DMS114 treated with DMSO at 0.1 percent for 48 hours (cell line): ENCODE measurements at regions not wholly inside any gene's neighbourhood (a gene's known extent, or its start where the extent isn't known, plus 50 kb on each side); places are given as distances from the start of the nearest gene placed in this dataset.
A peak's percentile ranks its signal among the peaks of the same experiment; 100 is the strongest.

Source experiments
- DNase-seq: peaks from one replicate; lab custom pipeline; 2025; ENCODE audit not compliant: unreplicated experiment; lab: John Stamatoyannopoulos, UW

DNA sequence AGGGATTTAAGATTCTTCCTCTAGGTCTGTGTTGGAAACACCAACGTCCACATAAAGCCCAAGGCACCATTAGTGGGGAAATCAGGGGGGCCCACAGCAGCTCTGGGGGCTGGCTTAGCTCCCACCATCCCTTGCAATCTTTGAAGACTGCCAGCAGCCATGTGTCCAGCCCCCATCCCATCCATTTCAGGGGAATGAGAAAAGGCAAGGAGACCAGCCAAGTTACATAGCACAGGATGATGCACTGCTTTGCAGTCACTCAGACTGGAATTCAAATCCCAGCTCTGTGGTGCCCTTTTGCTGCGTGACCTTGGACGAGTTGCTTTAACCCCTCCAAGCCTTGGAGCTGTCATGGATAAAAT, 108.9 kb upstream of the ZMIZ1 start:
- DNase-seq: no peak

DNA sequence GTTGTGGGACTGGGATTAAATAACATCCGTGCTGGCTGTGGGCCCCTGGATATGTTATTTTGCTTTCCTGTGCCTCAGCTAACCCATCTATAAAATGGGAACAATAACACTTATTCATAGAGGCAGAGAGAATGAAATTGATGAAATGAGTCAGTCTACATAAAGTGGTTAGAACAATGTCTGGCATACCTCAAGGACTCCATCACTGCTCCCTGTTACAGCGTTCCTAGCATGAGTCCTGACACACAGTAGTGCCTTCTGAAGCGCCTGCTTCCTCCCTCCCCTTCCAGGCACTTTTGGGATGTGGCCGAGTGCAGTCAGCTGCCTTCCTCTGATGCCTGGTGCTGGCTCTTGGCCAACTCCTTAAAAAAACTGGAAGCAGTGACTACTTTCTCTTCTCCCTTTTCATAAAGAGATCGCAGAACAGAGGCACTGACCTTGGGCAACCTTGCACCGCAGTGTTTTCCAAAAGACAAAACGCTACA, 108.4 kb upstream of the ZMIZ1 start:
- no peak for DNase-seq

DNA sequence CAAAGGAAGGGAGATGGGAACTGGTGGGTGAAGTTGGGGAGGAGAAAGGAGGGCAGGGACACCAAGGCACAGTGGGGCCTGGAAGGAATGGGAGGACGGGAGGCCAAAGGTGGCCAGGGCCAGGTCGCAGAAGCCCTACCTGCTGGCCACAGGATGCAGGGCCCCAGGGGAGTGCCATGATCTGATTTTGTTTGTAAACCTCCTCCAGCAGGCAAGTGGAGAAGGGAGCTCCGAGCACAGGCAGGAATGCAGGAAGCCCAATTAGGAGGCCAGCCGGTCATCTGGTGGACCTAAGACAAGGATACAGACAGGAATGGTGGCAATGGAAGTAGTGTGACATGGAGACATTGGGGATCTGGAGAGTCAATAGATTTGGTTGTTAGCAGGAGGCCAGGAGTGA, 107.0 kb upstream of the ZMIZ1 start:
- no peak for DNase-seq

DNA sequence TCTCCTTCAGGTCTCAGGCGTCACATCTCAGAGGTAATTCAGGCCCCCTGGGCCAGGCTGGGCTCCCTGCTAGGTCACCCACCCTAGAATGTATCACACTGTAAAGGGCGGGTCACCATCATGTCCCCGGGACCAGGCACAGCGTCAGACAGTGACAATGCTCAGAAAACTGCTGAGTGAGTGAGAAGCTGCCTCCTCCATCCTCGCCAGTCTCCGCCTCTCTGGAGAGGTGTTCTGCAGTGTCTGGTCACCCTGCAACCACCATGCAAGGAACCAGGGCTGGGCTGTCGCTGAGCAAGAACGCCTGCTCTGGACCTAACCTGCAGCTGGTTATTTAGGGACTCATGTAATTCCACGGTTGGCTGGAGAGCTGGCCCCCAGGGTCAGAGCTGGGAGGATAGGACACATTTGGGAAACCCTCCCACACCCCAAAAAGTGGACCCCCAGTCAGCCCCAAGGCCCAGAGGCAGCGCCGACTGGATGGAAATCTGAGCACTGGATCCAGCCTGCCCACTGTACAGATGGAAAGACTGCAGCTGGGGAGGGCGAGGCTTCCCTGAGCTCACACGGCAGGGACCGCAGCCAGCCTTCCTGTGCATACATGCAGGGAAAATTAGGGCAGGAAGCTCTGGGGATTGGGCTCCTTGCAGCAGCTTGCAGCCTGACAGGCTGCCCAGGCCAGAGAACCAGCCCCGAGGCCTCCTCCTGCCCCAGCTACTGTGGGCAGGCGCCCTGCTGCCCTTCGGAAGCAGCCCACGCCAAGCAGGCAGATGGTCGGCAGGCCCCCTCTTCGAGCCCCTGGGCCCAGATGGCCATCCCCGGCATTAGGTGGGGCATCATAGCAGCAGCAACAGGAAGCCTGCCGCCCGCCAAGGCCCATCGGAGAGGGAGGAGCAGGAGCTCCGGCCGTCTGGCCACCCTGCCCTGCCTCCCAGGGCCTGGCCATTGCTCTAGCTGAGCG, 105.4 kb upstream of the ZMIZ1 start:
- DNase-seq: no peak

DNA sequence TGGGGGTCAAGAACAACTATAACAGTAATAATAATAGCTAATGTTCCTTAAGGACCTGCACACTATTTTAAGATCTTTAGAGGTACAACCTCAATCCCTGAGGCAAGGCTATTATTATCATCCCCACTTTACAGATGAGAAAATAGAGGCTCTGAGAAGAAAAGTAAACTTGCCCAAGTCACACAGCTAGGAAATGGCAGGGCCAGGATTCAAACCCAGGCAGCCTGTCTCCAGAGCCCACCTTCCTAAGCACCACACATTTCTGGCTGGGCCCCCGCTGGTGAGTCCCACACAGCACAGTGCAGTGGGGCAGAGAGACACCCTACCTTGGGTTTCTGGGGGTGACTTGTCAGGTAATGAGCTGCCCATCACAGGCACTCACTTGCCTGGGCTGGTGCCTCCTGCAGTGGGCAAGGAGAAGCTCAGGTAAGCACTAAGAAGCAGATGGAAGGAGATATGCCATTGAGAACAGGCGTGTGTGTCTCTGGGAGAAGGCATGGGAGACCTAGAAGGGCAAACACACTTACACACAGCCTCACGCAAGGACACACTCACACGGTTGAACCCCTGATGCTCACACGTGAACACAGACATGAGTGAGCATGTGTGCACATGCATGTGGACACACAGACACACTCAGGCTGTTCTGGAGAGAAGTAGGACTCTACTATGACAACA, 104.4 kb upstream of the ZMIZ1 start:
- DNase-seq: no peak

DNA sequence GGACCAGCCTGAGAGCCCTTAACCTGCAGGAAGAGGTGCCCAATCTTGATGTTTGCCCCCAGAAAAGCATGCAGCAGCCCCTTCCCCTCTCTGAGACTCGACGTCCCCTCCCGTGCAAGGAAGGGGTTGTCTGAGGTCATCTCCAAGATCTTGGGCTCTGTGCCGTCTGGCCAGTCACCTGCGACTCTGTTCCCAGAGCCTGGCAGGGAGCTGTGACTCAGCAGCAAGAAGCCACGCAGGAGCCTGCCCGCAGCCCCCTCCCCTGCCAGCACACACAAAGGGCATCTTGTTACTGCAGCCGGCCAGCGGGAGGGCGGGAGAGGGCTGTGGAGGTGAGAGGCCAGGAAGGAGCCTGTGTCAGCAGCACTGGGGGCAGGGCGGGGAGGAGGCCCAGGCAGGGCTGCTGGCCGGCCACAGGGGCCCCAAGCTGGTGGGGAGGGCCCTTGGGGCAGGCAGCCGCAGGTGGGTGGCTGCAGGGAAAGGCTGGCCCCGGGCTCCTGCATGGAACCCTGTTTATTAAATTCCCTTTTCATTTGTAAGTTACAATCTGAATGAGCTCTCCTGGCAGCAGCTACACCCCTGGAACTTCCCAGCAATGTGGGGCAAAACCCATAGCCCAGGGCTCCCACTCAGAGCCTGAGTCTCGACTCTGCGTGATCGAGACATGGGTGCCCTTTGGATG, 103.7 kb upstream of the ZMIZ1 start:
- DNase-seq: no peak

DNA sequence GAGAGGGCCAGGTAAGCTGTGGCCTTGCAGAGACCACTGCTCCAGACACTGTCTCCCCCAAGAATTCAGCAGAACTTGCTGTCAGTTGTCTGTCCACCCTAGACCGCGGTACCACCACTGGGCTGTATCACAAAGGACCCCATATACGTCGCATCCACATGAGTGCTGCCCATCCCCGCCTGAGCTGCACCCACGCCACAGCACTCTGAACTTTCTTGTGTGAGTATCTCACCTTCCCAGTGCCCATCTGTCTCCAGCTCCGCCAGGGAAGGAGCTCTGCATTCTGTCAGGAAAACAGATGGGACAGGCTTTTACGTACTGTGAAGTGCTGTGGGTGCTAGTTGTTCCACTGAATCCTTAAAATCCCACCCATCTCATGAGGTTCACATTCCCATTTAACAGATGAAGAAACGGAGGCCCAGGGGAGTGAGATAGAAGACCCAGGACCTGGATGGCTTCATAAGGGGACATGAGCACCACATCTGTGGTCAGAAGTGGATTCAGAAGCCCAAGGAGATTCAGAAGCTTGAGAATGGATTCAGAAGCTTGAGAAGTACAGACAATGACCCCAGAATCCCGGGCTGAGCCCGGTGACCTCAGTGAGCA, 102.5 kb upstream of the ZMIZ1 start:
- DNase-seq: no peak

DNA sequence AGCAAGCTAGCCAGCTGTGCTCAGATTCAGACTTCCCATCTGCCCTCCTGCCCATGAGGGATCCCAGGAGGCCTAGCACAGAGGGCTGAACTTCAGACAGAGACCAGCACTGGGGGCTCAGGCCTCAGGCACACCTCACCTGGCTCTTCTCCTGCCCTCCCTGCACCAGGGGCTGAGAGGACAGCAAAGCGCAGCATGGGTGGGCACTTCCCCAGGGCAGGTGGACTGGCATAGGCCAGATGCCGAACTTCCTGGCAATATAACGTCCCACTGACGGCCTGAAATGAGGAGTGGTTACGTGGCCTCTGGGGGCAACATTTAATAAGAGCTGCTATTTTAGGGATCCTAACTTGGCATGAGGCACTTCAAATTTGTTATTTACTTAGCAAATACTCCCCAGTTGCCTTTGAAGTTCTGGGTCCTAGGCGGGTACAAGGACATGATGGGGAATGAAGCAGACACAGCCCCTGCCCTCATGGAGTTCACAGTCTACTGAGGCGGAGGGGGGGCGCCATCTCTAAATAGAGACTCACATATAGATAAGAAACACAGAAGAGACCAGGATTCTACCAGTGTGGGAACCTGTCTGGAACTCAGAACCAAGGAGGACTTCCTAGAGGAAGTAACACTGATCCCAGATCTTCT, 101.8 kb upstream of the ZMIZ1 start:
- DNase-seq: no peak

DNA sequence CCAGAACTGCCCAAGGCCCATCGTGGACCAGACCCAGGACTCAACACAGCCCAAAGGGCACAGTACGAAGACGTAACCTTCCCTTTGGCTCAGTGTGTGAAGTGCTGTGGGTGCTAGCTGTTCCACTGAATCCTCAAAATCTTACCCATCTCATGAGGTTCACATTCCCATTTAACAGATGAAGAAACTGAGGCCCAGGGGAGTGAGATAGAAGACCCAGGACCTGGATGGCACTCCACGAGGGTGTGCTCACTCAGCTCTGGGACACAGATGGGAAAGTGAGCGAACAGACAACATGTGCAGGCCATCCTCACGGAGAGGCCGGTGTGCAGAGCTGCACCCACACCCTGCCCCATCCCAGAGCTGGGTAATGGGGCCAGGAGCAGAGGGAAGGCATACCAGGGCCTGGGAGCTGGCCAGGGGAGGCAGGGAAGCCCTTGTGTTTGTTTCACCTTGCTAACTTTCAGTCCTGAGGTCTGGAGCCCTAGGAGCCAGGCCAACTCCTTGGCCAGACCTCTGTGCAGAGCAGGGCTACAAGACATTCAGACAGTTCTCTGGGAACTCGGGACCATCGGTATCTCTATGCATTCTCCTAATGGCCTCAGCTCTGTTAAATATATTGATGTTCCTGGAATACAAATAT, 100.3 kb upstream of the ZMIZ1 start:
- no peak for DNase-seq

DNA sequence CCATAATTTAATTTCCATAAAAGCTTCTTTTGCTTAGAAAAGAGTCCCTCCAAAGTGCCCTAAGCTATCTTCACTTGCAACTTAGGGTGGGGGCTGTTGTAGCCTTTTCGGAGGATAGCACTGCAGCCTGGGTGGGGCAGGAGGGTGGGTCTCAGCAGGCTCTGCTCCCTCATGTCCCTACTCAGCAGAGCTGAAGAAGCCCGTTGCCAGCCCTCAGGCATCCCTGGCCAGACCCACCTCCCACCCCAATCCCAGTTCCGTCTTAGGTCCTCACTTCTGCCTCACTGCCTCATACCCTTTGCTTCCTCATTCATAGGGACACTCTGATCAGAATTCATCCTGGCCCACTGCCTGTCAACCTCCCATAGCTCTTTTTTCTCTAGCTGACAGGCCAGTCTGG, 99.8 kb upstream of the ZMIZ1 start:
- DNase-seq: no peak

DNA sequence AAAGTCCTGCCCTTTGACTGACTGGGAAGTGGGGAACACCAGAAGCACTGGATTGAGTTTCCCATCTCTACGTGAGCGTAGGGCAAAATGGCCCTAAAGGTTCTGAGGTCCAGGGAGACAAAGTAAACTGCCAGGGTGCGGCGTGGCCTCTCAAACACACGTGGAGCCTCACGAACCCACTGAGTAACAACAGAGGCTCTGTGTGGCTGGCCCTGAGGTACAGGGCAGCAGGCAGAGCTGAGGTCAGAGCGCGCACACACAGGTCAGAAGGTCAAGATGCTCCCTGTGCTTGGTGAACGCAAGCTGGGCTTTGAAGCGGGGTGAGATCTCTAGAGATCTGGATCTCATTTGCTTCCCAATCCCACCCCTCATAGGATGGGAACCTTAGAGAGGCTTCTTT, 99.0 kb upstream of the ZMIZ1 start:
- no peak for DNase-seq

DNA sequence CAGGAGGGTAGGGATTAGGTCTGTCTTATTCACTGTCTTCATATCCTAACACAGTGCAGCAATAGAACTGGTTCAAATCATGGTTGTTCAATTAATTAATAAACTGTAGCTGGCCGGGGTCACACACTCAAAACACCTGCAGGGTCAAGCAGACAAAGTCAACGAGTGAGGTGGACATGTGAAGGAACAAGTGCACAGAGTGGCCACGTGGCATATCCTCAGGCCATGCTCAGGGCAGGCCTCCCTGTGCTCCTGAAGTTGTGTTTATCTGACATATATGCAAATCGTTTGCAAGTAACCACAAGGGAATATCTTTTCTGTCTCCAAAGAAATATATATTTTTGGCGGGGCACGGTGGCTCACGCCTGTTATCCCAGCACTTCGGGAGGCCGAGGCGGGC, 98.5 kb upstream of the ZMIZ1 start:
- DNase-seq: no peak

DNA sequence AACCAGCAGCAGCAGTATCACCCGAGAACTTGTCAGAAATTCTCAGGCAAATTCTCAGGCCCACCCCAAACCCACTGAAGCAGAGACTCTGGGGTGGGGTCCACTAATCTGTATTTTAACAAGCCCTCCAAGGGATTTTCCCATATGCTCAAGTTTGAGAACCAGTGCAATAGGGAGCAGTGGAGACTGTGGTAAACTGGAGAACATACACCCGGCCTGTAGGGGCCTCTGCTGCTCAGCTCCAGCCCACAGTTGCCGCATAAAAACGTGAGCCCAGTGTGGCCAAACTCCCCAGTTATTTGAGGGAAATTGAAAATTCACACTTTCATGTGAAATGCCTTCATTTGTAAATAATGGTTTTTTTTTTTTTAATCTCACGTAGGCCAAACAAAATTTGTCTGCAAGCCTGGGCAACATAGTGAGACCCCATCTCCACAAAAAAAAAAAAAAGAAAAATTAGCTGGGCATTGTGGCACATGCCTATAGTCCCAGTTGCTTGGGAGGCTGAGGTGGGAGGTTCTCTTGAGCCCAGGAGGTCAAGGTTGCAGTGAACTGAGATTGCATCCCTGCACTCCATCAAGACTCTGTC, 97.6 kb upstream of the ZMIZ1 start:
- DNase-seq: no peak

DNA sequence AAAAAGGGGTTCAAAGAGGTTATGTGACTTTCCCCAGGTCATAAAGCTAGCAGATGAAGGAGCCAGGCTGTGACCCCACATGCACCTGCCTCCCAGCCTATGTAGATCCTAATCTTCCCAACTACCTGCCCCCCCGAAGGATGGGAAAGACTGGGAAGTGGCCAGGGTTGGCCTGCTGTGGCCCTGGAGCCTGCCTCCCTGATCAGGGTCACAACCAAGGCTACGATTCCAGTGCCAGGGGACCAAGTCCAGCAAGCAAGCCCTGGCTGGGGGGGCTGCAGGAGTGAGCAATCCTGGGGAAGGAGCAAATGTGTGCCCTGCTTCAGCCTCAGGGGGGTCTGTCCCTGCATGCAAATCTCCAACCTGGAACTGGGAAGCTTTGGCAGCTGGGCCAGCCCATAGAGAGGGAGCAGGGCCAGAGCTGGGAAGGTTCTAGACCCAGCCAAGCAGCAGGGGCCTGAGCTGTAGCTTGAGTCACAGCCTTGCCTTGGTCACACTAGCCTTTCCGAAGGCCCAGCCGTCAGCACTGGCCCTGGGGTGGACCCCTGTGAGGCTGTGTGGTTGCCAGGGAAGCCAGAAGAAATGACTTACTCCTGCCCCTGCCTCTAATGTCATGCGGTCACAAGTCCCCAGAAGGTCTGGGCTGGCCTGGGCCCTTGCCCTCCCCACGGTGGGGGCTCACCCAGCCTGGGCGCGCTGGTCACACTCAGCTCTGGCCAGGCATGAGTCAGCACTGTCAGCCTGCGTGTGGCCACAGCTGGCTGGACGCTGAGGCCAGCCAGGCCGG, 96.4 kb upstream of the ZMIZ1 start:
- no peak for DNase-seq

DNA sequence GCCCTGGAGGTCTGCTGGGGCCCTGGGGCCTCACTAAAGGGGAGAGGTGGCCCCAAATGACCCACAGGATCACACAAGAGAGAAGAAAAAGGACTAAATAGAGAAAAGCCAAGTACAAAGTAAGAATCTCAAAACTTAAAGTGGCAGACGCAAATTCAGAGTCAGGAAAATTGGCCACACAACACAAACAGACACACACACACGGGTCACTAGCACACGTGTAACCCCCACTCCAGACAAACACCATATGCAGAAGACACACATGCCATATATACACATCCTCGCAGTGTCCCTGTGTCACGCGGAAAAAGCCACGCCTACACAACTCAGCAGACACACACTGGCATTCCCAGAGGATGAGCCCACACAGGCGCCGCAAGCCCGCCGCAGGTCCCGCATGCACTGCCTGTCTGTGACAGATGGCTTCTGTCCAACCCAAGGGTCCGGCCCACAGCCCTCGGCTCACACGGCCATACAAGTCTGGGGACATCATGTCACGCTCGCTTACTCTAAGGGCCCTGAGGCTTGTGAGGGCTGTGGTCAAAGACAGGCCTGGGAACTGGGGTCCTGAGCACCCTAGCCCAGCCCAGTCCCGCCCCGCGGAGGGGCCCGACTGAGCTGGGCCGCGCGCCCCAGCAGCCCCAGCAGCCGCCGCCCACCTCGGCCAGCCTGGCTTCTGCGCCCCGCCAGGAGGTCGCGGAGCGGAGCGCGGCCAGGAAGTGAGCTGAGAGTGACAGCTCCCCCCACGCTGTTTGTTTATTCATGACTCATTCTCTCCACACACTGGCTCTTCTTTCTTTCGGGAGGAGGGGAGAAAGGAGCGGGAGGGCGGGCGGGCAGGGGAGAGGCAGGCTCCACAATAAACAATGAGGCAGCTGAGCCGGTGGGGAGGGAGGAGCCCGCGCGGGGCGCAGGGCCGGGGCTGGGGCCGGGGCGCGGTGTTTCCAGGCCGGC, 95.5 kb upstream of the ZMIZ1 start:
- DNase-seq: peak; percentile 39

DNA sequence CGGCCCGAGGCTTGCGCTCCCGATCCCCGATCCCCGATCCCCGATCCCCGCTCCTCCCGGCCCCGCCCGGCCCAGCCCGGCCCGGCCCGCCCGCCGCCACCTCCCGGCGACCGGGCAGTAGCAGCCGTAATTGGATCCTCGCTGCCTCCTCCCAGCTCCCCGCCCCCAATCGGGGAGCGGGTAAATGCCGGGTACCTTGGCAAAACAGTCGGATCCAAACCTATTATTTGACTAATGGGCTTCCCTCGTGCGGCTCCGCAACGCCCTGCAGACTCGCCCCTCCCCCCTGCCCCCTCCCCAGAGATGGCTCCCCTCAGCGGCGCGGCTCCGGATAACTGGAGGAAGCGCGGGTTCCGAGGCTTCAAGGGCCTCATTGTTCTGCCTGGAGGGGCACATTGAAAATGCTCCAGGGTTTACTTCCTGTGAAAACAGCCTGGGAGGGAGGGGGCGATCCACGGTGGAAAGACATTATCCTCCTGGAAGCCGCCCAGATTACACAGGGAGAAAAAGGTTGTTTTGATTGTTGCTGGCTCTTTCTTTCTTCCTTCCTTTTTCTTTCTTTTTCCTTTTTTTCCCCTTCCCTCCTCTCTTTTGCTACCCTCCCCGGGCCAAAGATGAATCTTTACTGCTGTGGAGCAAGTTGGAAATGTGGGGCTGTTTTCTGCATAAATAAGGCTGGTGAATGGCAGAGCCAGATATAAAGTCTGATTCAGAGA, 94.7 kb upstream of the ZMIZ1 start:
- peak; percentile 40 for DNase-seq

DNA sequence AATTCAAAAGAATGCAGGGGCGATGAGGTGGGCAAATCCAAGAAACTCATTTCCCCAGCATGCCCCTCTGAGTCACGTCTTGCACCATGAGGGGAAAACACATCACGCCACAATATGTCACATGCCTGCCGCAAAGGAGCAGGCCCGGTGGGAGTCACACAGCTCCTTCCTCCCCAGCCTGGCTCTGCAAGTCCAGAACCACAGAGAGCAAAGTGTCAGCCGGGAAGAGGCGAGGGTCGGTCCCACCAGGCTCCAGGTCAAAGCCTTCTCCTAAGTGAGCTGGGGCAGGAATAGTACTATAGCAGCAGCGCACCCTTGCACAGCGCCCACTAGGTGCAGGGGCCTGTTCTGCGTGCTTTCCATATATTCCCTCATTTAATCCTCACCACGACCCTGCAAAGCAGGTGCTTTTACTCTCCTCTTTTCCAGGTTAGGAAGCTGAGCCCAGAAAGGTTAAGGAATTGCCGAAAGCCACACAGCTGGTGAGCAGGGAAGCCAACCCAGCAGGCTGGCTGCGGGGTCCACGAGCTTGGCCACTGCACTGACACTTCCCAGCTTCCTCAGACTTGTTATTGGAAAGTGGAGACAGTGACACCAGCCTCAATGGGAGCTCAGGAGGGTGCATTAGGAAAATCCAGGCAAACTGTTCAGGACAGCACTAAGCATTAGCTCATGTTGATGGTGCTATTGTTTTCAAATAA, 94.0 kb upstream of the ZMIZ1 start:
- peak; percentile 74 for DNase-seq
